ENCODE measurements at regions not wholly inside any gene's neighbourhood (a gene's known extent, or its start where the extent isn't known, plus 50 kb on each side); places are given as distances from the start of the nearest gene placed in this dataset.

GRCh38 chr14:34212172-34212929 lies 249.7 kb downstream of the SPTSSA start:
- no peak for TF ChIP-seq POLR2A (IDR thresholded peaks at IDR 0.05)
- TF ChIP-seq, protein P1, sequence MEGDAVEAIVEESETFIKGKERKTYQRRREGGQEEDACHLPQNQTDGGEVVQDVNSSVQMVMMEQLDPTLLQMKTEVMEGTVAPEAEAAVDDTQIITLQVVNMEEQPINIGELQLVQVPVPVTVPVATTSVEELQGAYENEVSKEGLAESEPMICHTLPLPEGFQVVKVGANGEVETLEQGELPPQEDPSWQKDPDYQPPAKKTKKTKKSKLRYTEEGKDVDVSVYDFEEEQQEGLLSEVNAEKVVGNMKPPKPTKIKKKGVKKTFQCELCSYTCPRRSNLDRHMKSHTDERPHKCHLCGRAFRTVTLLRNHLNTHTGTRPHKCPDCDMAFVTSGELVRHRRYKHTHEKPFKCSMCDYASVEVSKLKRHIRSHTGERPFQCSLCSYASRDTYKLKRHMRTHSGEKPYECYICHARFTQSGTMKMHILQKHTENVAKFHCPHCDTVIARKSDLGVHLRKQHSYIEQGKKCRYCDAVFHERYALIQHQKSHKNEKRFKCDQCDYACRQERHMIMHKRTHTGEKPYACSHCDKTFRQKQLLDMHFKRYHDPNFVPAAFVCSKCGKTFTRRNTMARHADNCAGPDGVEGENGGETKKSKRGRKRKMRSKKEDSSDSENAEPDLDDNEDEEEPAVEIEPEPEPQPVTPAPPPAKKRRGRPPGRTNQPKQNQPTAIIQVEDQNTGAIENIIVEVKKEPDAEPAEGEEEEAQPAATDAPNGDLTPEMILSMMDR (IDR thresholded peaks at IDR 0.05) = no peak
